ENCODE measurements at regions not wholly inside any gene's neighbourhood (a gene's known extent, or its start where the extent isn't known, plus 50 kb on each side); places are given as distances from the start of the nearest gene placed in this dataset.

DNA sequence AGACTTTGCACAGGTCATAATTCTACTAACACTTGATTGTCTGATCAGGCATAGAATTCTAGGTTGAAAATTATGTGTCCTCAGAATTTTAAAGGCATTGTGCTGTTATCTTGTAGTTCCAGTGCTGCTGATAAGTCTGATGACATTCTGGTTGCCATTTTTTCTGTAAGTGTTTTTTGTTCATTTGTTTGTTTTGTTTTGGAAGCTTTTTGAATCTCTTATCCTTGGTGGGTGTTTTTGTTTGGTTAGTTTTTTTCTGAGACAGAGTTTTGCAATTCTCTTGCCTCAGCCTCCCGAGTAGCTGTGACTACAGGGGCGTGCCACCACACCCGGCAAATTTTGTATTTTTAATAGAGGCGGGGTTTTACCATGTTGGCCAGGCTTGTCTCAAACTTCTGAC, 178.9 kb downstream of the CCDC71L start:
- DNase-seq (ENCODE audit: low read depth, low spot score) = no peak

DNA sequence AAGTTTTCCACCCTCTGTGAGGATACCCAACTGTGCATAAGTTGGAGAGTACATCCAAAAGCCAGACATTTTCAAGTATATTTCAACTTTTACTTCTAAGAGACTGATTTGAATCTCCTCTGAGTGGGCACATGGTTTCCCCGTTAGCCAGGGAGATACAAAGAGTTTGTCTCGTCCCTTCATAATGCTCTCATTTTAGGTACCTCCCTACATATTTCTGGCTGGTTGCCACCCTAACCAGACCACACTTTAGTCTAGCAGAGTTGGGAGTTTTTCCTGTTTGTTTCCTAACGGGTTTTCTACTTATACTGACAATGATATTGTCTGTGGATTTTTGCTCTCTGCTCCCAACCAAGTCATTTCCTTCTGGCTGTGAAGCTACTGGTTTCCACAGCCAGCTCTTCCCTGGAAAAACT, 180.3 kb downstream of the CCDC71L start:
- DNase-seq (ENCODE audit: low read depth, low spot score) = no peak

DNA sequence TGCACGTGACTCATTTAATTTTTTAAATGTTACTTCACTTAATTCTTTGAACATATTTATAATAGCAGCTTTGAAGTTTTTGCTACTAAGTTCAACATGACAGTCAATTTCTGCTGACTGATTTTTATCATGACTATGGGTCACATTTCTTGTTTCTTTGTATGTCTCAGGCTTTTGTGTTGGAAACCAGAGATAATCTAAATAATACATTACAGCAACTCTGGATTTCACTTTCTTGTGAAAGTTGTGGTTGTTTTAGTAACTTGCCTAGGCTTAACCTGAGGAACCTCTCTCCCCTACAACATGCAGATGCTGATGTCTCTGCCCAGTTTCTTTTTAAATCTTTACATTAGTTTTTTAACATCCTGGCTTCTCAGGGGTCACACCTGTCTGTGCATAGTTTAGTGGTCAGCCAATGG, 180.8 kb downstream of the CCDC71L start:
- no peak for DNase-seq (ENCODE audit: low read depth, low spot score)

DNA sequence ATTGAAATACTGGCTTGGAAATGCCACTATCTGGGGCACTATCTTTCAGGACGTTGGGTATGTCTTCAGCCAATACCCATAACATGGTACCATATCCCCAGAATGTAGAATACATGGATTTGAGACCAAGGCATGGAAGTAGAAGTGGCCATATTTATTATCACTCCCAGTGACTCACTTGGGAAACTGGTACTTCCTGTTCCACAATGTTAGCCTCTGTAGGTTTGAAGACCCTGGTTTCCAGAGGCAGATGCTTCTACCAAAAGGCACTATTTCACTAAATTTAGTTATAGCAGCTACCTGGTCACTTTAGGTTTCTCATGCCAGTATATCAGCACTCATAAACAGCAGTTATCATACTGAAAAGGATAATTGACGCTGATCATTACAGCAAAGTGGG, 184.2 kb downstream of the CCDC71L start:
- DNase-seq (ENCODE audit: low read depth, low spot score) = no peak

DNA sequence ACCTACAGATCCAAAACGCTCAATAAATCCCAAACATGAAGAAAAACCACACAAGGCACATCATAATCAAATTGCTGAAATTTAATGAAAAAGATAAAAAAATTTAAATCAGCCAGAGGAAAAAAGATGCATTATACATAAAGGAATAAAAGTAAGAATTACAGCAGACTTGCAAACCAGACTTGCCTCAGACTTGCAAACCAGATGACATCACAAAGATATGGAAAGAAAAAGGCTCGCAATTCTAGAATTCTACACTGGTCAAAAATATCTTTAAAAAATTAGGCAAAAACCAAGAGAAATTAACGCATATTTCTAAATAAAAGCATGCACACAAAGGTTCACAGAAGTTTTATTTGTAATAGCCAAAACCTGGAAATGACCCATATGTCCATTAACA, 188.0 kb upstream of the NAMPT start:
- DNase-seq (ENCODE audit: low read depth, low spot score) = no peak

DNA sequence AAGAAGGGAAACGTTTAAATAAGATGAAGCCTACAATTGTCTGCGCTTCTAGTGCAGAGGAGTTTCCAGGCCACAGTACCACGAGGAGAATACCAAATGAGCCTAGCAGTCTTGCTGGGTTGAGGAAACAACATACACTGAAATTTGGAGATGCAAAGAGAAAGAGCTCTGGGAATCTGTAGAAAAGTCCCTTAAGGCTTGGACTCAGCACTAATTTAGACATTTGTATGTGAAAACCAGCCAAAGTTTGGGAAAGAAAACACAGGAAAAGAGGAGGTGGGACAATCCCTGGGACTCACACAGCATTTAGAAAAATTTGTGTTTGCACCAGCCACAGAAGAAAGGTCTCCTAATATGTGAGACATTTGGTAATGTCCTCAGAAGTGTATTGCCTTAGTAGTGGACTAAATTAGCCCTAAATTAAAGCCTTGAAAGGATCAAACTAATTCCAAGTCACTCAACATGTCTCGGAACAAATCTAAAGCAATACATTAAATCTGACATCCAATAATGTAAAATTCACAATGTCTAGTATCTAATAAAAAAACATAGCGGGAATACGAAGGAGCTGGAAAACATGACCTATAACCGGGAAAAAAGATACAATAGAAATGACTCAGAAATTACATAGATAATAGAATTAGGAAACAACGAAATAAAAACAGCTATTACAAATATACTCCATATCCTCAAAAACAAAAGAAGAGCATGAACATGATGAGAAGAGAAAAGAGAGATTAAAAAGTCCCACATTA, 187.1 kb upstream of the NAMPT start:
- no peak for DNase-seq (ENCODE audit: low read depth, low spot score)

DNA sequence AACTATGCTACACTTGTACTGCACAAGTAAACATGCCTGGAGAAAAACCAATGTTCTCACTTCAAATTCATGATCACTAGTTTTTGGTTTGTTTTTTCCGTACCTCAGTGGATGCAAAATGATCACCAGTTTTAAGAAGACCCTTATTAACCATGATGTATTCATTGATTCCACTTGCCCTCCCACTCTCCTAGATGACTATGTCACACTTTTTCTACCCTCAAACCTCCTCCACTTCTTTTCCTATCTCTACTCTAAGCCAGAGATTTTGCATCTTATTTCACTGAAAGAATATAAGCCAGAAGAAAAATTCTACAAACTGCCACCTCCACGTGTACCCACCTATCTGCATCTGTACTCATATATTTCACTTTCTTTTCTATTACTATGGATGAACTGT, 186.2 kb upstream of the NAMPT start:
- no peak for DNase-seq (ENCODE audit: low read depth, low spot score)

DNA sequence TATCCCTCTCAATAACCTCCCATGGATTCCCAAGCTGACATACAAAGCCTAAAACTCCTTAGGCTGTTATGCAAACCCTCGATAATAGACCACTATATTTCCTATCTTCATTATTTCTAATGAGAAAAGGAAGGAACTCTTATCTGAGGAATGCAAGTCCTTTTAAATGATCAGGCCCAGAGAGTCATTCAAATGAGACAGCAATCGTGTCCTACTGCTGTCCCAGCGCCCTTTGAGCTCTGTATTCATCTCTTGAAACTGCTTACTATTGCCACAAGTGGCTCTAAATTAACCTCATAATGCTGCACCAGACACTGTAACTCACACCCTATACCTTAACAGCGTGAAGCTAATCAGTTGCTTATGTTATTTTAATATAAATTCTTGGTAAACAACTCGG, 182.1 kb upstream of the NAMPT start:
- DNase-seq (ENCODE audit: low read depth, low spot score) = no peak

DNA sequence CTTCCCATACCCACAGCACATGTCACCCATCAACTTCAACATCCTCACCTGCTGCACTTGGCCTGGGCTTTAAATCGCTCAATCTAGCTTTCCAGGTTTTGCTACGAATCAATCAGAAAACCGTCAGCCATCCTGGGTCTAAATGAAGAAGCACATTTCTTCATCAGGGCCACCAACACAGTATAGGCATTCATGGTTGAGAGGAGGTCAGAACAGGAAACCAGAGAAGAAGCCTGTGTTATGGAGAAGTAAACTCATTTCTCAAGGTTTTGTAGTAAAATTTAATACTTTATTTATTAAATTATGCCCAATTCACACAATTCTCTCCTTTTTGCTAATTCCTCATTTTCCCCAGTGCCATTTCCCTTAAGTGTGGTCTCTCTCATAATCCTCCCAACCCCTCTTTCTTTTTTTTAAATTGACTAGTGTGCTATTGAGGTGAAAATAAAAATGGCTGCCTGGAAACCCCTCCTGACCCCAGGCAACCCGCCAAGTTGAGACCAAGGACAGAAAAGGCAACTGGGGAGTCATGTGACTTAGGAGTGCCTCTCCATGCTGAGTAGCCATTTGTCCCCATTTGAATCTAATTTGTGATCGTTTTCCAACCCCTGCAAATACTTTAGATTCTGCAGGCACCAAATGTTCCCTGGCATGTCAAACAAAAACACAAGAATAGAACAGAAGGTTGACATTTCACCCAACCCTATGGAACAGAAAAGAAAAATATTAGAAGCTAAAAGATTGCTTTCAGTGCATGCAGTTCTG, 181.1 kb upstream of the NAMPT start:
- DNase-seq (ENCODE audit: low read depth, low spot score) = no peak

DNA sequence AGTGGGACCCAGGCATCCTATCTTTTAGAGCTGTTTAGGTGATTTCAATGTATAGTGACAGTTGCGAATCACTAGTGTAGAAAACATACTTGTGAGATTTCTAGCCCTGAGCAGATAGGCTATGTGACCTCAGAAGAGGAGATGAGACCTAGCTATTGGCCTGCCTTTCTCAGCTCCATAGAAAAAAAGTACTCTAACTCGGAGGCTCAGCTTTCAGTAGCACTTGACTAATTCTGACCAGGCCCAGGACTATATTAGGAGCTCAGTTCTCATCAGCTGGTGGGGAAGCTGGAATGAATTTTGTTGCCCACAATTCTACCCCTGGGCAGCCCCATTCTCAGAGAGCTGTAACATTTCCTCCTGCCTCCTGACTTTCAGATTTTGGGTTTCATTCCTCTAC, 179.9 kb upstream of the NAMPT start:
- no peak for DNase-seq (ENCODE audit: low read depth, low spot score)

DNA sequence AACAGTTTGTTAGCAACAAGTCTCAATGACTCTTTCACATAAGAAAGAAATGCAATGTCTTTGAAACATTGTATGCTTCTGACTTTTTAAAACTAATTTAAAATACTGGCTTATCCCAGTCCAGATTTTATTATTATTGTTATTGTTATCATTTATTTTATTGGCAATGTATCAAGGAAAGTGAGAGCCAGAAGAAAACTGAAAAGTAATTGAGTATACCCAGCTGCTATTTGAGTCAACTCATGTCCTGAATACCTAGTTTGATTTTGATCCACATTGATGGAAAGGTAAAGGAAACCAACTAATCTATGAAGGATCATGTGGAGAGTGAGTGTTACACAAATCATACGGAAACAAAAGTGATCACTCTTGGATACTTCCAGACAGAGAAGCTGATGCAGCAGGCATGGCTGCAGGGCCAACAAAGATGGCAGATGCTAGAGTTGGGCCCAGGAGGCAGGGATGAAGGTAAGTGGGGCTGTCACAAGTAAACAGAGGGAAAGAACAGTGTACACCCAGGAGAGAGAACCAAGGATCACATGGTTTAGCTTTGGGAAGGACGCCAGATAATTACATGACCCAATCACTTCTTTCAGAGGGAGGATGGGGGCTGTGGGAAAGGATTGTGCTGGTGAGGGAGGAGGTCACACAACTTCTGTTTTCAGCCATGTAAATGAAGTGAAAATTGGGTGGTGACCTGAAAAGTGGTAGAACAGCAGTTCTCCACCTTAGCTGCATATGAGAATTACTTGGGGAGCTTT, 179.2 kb upstream of the NAMPT start:
- no peak for DNase-seq (ENCODE audit: low read depth, low spot score)

DNA sequence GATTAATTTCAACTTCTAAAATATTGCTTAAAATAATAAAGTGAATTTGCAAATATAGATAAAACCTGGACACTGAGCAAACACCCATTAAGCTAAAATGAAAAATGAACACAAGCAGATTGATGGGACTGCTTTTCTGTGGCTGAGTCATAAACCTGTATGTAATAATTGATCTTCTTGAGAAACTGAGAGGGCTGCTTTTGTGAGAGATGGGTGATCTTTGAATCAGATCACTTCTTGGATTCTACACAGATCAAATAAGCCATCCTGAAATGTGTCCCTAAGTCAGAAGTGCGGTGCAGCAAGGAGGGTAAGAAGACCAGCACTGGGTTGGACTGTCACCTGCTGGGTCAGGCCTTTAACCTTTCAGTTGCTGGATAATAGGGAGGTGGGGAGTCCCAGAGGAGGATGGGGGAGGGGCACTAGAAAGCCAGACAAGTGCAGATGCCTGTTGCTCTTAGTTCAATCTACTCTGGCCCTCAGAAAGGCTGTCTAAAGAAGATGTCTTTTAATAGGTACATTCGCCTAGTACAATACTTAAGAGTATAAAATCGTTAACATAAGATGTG, 178.2 kb upstream of the NAMPT start:
- DNase-seq (ENCODE audit: low read depth, low spot score) = no peak

DNA sequence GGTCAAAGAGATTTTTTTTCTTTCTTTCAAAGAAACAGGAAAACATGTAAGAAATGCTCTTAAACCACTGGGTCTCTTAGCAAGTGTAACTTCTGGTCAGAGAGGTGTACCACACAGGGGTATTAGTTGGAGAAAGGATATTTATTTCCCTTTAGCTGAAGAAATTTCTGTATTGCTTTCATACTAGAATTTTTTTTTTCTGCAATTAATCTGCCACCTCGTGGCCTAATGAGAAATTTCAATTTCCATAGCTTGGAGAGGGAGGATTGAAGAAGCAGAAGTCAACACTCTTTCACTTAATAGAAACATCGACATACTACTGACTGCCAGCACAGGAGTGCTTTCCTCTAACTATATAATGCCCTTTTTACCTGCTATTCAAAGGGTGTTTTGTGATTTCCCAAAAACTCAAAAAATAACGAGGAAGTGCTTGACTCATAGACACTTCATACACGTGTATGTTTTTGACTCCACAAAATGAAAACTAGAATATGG, 177.6 kb upstream of the NAMPT start:
- no peak for DNase-seq (ENCODE audit: low read depth, low spot score)

DNA sequence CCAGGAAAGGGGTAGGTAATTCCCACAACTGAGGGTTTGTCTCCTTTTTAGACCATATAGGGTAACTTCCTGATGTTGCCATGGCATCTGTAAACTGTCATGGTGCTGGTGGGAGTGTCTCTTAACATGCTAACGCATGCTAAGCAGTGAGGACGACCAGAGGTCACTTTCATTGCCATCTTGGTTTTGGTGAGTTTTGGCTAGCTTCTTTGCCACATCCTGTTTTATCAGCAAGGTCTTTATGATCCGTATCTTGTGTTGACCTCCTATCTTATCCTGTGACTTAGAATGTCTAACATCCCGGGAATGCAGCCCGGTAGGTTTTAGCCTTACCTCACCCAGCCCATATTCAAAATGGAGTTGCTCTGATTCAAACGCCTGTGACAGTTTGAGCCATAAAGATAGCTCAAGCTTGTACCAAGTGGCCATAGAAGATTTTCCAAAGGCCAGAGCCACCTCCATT, 176.0 kb upstream of the NAMPT start:
- no peak for DNase-seq (ENCODE audit: low read depth, low spot score)

DNA sequence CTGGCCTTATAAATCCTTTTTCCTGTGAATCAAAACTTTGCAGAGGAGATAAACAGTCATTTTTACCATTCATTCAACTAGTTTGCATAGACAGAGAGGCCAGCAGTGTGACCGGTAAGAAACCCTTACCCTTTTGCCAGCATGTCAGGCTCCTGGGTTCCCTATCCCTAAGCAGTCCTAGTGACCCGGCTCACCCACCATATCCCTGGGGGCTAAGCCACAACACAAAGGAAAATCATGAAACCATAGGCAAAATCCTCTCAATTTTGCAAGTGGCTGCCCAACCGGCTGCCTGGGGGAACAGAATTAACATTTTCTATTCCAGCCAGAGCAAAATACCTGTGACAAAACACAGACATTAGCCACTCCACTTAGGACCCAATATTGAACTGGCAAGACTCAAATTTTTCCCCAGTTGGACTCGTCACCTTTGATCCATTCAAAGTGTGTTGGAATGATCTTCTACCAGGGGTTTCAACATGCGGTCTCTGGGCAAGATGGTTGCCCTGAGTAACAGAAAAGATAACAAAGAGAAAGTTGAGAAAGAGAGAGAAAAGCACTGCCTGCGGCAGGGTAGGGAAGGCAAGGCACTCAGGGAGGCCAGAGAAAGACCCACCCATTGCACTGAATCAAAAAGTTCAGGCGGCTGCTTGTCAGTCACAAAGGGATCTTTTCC, 174.8 kb upstream of the NAMPT start:
- no peak for DNase-seq (ENCODE audit: low read depth, low spot score)

DNA sequence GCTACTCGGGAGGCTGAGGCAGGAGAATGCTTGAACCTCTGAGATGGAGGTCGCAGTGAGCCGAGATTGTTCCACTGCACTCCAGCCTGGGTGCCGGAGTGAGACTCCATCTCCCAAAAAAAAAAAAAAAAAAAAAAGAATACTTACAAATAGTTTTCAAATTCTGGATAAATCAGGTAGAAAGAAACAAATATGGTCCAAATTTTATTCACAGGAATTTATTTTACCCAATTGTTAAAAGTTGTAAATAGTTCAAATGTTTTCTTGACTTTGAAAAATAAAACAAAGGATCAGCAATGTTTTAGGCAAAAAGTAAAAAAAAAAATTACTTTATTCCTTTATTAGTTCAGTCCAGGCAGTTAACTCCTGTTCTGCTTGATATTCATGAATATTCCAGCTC, 172.9 kb upstream of the NAMPT start:
- no peak for DNase-seq (ENCODE audit: low read depth, low spot score)

DNA sequence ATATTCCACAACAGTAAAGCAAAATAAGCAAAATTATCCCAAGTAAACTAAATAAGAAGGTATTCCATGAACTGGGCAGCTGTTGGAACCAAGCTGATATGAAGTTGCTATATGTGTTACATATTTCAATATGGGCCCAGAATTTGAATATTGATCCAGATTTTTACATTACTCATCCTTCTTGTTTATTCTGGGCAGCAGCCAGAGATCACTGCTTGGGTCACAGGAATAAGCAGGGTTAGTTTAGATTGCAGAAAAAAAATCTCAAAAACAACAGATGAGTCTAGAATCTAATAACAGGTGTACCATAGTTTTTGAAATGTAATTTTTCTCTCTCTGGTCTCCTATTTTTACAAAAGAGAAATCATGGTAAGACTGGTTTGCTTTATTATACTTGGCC, 171.5 kb upstream of the NAMPT start:
- DNase-seq (ENCODE audit: low read depth, low spot score) = no peak

DNA sequence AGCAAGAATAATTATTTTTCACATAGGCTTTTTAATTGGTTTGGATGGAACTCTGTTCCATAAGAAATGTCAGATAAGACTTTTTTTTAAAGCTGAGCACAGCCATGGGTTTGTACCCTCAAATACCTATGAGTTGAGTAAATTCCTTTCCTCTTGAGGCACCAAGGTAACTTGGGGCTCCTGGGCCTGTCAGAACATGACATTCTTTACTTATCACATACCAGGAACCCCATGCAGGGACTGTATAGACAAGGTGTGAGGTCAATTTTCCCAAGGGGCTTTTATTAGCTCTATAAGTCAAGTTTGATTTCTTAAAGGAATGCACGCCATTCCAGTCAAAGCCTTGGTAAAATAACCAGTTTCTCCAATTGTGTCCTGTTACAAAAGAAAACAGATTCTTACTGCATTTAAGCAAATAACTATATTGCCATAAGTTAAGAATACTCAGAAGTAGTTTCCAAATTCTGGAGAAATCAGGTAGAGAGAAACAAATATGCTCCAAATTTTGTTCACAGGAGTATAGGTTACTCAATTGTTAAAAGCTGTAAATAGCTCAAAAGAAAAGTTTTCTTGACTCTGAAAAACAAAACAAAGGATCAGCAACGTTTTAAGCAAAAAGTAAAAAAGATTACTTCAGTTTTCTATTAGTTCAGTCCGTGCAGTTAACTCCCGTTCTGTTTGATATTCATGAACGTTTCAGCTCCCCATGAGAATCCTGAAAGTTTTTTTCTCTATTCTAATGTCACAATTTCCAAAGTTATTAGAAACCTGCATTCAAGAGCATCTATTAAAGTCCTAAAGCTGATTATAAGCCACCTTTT, 167.5 kb upstream of the NAMPT start:
- DNase-seq (ENCODE audit: low read depth, low spot score) = no peak

DNA sequence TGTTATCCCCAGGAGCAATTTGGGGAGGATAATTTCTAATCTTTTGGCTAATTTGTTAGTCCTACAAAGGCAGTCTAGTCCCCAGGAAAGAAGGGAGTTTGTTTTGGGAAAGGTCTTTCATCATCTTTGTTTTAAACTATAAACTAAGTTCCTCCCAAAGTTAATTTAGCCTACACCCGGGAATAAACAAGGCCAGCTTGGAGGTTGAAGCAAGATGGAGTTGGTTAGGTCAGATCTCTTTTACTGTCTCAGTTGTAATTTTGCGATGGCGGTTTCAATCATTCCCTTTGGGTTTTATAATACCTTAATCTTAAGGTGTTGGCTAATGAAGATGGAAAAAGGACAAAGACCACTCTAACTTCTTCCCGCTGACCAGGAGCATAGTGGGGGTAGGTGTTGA, 166.4 kb upstream of the NAMPT start:
- DNase-seq (ENCODE audit: low read depth, low spot score) = no peak

DNA sequence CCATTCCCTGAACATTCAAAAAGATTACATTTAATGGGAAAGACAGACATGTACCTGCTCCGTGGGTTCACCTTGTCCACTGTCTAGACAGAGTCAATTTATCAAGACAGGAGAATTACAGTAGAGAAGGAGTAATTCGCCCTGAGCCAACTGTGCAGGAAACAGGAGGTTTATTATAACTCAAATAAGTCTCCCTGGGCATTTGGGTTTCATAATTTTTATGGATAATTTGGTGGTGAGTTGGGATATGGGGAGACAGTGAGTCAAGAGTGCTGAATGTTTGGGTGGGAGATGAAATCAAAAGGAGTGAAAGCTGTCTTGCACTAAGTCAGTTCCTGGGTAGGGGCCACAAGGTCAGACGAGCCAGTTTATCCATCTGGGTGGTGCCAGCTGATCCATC, 165.9 kb upstream of the NAMPT start:
- DNase-seq (ENCODE audit: low read depth, low spot score) = no peak

Data from activated CD4-positive, CD25-positive, alpha-beta regulatory T cell treated with anti-CD3 and anti-CD28 coated beads, Interleukin-2, amount 50 U/mL, for 16 hours (primary cell).